Osteocyte (in vitro differentiated cells): ENCODE measurements at regions not wholly inside any gene's neighbourhood (a gene's known extent, or its start where the extent isn't known, plus 50 kb on each side); places are given as distances from the start of the nearest gene placed in this dataset.

ENCODE experiments used
- DNase-seq: peaks from one replicate; pipeline ENCODE4 v3.0.0; 2021; ENCODE audit warnings: mixed read lengths; ENCODE audit not compliant: unreplicated experiment; ENCODE audit errors: extremely low spot score
- H3K27ac Mint-ChIP-seq: one replicate; pipeline ENCODE4 v1.8.0; 2021; ENCODE audit warnings: mild to moderate bottlenecking, mixed read lengths; ENCODE audit not compliant: unreplicated experiment
- H3K27me3 Mint-ChIP-seq: one replicate; pipeline ENCODE4 v1.8.0; 2021; ENCODE audit warnings: mixed read lengths; ENCODE audit not compliant: unreplicated experiment
- H3K36me3 Mint-ChIP-seq: one replicate; pipeline ENCODE4 v1.8.0; 2021; ENCODE audit warnings: mixed read lengths; ENCODE audit not compliant: unreplicated experiment
- H3K4me1 Mint-ChIP-seq: one replicate; pipeline ENCODE4 v1.8.0; 2021; ENCODE audit warnings: mixed read lengths; ENCODE audit not compliant: unreplicated experiment
- H3K4me3 Mint-ChIP-seq: one replicate; pipeline ENCODE4 v1.8.0; 2021; ENCODE audit warnings: mild to moderate bottlenecking, moderate library complexity, mixed read lengths; ENCODE audit not compliant: unreplicated experiment
- H3K9me3 Mint-ChIP-seq: one replicate; pipeline ENCODE4 v1.8.0; 2021; ENCODE audit warnings: mixed read lengths; ENCODE audit not compliant: unreplicated experiment
- CTCF ChIP-seq: fragments of 200-600 bp; sonication (generic); IDR thresholded peaks from 2 replicates; pipeline ENCODE4 v1.5.0; 2021; ENCODE audit warnings: antibody characterized with exemption, mild to moderate bottlenecking, moderate library complexity

GRCh38 chr6:54059683-54060082 is 51.6 kb upstream of the MLIP start:
- Mint-ChIP-seq H3K4me1 (peaks cover 20% of the 10 kb centered on the region), H3K27me3 (no peaks in the 10 kb centered on the region)
- no peak for DNase-seq

GRCh38 chr6:54060286-54060685 is 51.0 kb upstream of the MLIP start:
- Mint-ChIP-seq H3K4me3 (no peak overlapping the region), H3K27ac (no peak overlapping the region)
- no peak for DNase-seq

More at GRCh38 chr6:54059683-54060082, 51.6 kb upstream of the MLIP start:
- Mint-ChIP-seq H3K4me3 (no peak overlapping the region), H3K36me3 (no peaks in the 10 kb centered on the region), H3K9me3 (no peaks in the 10 kb centered on the region), H3K27ac (no peak overlapping the region)
- TF ChIP-seq CTCF, result no peak

More at GRCh38 chr6:54060286-54060685, 51.0 kb upstream of the MLIP start:
- peaks cover 18% of the 10 kb centered on the region for H3K4me1 Mint-ChIP-seq
- H3K36me3 Mint-ChIP-seq, result no peaks in the 10 kb centered on the region
- H3K9me3 Mint-ChIP-seq, result no peaks in the 10 kb centered on the region
- H3K27me3 Mint-ChIP-seq, result no peaks in the 10 kb centered on the region
- no peak for TF ChIP-seq CTCF
